ENCODE measurements at regions not wholly inside any gene's neighbourhood (a gene's known extent, or its start where the extent isn't known, plus 50 kb on each side); places are given as distances from the start of the nearest gene placed in this dataset.
"Not testable (repeated sequence)": the region's sequence is repeated elsewhere in the genome, so short reads cannot be mapped to it uniquely, and the experiment has no call there.

GRCh38 chr9:65416948-65417347, 131.9 kb upstream of the FOXD4L5 start:
- not testable (repeated sequence) for DNase-seq

- DNase-seq = not testable (repeated sequence)
These were observed 129.2 kb upstream of the FOXD4L5 start for GRCh38 chr9:65414249-65414648.

- not testable (repeated sequence) for DNase-seq
These were observed 128.4 kb upstream of the FOXD4L5 start for GRCh38 chr9:65413371-65413770.

GRCh38 chr9:65411901-65412300, 126.9 kb upstream of the FOXD4L5 start:
- no peak for DNase-seq

GRCh38 chr9:65411336-65411735, 126.3 kb upstream of the FOXD4L5 start:
- DNase-seq = no peak

GRCh38 chr9:65410926-65411325, 125.9 kb upstream of the FOXD4L5 start:
- DNase-seq = no peak

- DNase-seq = no peak
These were observed 124.5 kb upstream of the FOXD4L5 start for GRCh38 chr9:65409471-65409980.

- DNase-seq = not testable (repeated sequence)
These were observed 123.8 kb upstream of the FOXD4L5 start for GRCh38 chr9:65408806-65409205.

- DNase-seq = not testable (repeated sequence)
These were observed 121.6 kb upstream of the FOXD4L5 start for GRCh38 chr9:65406625-65407024.

GRCh38 chr9:65405766-65406165, 120.8 kb upstream of the FOXD4L5 start:
- DNase-seq = not testable (repeated sequence)

GRCh38 chr9:65405253-65405652, 120.2 kb upstream of the FOXD4L5 start:
- DNase-seq = no peak

- DNase-seq = no peak
These were observed 119.4 kb upstream of the FOXD4L5 start for GRCh38 chr9:65404232-65405006.

- DNase-seq = no peak
These were observed 118.7 kb upstream of the FOXD4L5 start for GRCh38 chr9:65403721-65404120.

- DNase-seq = not testable (repeated sequence)
These were observed 118.1 kb upstream of the FOXD4L5 start for GRCh38 chr9:65403072-65403471.

- not testable (repeated sequence) for DNase-seq
These were observed 117.3 kb upstream of the FOXD4L5 start for GRCh38 chr9:65402206-65402870.

GRCh38 chr9:65401456-65402045, 116.5 kb upstream of the FOXD4L5 start:
- DNase-seq = not testable (repeated sequence)

- DNase-seq = no peak
These were observed 115.9 kb upstream of the FOXD4L5 start for GRCh38 chr9:65400886-65401285.

GRCh38 chr9:65397763-65398719, 113.0 kb upstream of the FOXD4L5 start:
- not testable (repeated sequence) for DNase-seq

- DNase-seq = not testable (repeated sequence)
These were observed 112.2 kb upstream of the FOXD4L5 start for GRCh38 chr9:65397226-65397625.

GRCh38 chr9:65396601-65397000, 111.6 kb upstream of the FOXD4L5 start:
- DNase-seq = not testable (repeated sequence)

GRCh38 chr9:65395789-65396188, 110.8 kb upstream of the FOXD4L5 start:
- not testable (repeated sequence) for DNase-seq

- not testable (repeated sequence) for DNase-seq
These were observed 110.1 kb upstream of the FOXD4L5 start for GRCh38 chr9:65395121-65395520.
